ENCODE measurements at regions not wholly inside any gene's neighbourhood (a gene's known extent, or its start where the extent isn't known, plus 50 kb on each side); places are given as distances from the start of the nearest gene placed in this dataset.

DNA sequence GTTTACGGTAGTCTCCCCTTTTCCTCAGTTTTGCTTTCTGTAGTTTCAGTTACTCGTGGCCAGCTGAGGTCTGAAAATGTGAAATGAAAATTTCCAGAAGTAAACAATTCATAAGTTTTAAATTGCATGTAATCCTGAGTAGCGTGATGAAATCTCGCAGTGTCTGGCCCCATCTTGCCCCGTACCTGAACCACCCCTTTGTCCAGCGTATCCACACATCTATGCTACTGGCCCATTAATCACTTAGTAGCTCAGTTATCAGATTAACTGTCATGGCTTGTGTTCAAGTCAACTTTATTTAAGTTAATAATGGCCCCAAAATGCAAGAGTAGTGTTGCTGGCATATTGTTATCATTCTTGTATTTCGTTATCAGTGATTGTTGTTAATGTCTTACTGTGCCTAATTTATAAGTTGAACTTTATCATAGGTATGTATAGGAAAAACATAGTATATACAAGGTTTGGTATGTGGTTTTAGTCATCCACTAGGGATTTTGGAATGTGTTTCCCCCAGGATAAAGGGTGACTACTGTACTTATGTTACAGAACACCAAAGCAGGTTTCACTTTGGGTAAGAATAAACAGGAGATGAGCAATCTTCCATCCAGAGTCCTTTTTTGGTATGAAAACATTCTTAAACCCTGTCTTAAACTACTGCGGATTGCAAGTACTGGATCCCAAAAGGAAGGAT, 118.4 kb upstream of the KCNN2 start:
- Histone ChIP-seq H3K27ac (ENCODE audit: low read depth) (no peak overlapping the region), H3K9me2 (ENCODE audit: insufficient read depth) (no peaks in the 10 kb centered on the region), H3K79me2 (replicated peaks; ENCODE audit: insufficient read depth) (no peaks in the 10 kb centered on the region), H3K4me1 (ENCODE audit: insufficient read depth) (no peaks in the 10 kb centered on the region), H3K4me3 (no peak overlapping the region), H3K27me3 (ENCODE audit: insufficient read depth) (no peaks in the 10 kb centered on the region), H4K20me1 (replicated peaks; ENCODE audit: insufficient read depth) (no peaks in the 10 kb centered on the region), H2AFZ (no peak overlapping the region; the same call in 1 of the 2 replicates), H3F3A (replicated peaks; ENCODE audit: low read depth) (no peaks in the 10 kb centered on the region), H3K4me2 (no peak overlapping the region), H3K36me3 (ENCODE audit: insufficient read depth) (no peaks in the 10 kb centered on the region)
- H3K36me3 Mint-ChIP-seq (ENCODE audit: low read depth): no peaks in the 10 kb centered on the region
- H3K4me3 Mint-ChIP-seq: no peak overlapping the region
- DNase-seq (ENCODE audit: low spot score) (no peak), ATAC-seq (no peak)
- H3K27me3 Mint-ChIP-seq (ENCODE audit: insufficient read depth, low read depth, poor library complexity): no peaks in the 10 kb centered on the region
- H3K9me3 Mint-ChIP-seq: no peaks in the 10 kb centered on the region
- TF ChIP-seq ZNF462 (CRISPR knock-in tag; IDR thresholded peaks at IDR 0.05) (no peak), POLR2AphosphoS5 (IDR thresholded peaks at IDR 0.05; ENCODE audit: low read depth) (no peak), CREB1 (CRISPR knock-in tag; IDR thresholded peaks at IDR 0.05; ENCODE audit: low read depth) (no peak), NANOG (IDR thresholded peaks at IDR 0.05; ENCODE audit: borderline replicate concordance) (no peak), EZH2 (IDR thresholded peaks at IDR 0.05; ENCODE audit: low read depth, unreplicated experiment) (no peak), ZNF331 (CRISPR knock-in tag; IDR thresholded peaks at IDR 0.05; ENCODE audit: low read depth) (no peak), REST (IDR thresholded peaks at IDR 0.05; ENCODE audit: unreplicated experiment) (no peak), EZH2phosphoT487 (IDR thresholded peaks at IDR 0.05; ENCODE audit: unreplicated experiment) (no peak), STAT1 (IDR thresholded peaks at IDR 0.05; ENCODE audit: unreplicated experiment) (no peak), ZNF114 (CRISPR knock-in tag; IDR thresholded peaks at IDR 0.05) (no peak), JUNB (IDR thresholded peaks at IDR 0.05; ENCODE audit: unreplicated experiment) (no peak)
- TF ChIP-seq, protein P1, sequence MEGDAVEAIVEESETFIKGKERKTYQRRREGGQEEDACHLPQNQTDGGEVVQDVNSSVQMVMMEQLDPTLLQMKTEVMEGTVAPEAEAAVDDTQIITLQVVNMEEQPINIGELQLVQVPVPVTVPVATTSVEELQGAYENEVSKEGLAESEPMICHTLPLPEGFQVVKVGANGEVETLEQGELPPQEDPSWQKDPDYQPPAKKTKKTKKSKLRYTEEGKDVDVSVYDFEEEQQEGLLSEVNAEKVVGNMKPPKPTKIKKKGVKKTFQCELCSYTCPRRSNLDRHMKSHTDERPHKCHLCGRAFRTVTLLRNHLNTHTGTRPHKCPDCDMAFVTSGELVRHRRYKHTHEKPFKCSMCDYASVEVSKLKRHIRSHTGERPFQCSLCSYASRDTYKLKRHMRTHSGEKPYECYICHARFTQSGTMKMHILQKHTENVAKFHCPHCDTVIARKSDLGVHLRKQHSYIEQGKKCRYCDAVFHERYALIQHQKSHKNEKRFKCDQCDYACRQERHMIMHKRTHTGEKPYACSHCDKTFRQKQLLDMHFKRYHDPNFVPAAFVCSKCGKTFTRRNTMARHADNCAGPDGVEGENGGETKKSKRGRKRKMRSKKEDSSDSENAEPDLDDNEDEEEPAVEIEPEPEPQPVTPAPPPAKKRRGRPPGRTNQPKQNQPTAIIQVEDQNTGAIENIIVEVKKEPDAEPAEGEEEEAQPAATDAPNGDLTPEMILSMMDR (conservative IDR thresholded peaks at IDR 0.05; ENCODE audit: low read depth in 2 of 2): no peak
- TF ChIP-seq, protein P2, sequence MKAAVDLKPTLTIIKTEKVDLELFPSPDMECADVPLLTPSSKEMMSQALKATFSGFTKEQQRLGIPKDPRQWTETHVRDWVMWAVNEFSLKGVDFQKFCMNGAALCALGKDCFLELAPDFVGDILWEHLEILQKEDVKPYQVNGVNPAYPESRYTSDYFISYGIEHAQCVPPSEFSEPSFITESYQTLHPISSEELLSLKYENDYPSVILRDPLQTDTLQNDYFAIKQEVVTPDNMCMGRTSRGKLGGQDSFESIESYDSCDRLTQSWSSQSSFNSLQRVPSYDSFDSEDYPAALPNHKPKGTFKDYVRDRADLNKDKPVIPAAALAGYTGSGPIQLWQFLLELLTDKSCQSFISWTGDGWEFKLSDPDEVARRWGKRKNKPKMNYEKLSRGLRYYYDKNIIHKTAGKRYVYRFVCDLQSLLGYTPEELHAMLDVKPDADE (IDR thresholded peaks at IDR 0.05): no peak
- H3K4me1 Mint-ChIP-seq: no peaks in the 10 kb centered on the region
- no peak overlapping the region for H3K27ac Mint-ChIP-seq
